B cell (primary cell): ENCODE measurements at regions not wholly inside any gene's neighbourhood (a gene's known extent, or its start where the extent isn't known, plus 50 kb on each side); places are given as distances from the start of the nearest gene placed in this dataset.

Experiments
- ATAC-seq: fragments of 200-7000 bp; cut with Tn5 transposase; one replicate; pipeline ENCODE4 v1.10.0; 2021; ENCODE audit warnings: low read depth, mild to moderate bottlenecking, moderate number of reproducible peaks, moderate library complexity
- CTCF ChIA-PET: fragments of 350-600 bp; sonication (Branson Sonifier 250); formaldehyde crosslinking; loops from one replicate; lab custom pipeline; 2021; ENCODE audit warnings: antibody characterized with exemption, inconsistent platforms; lab: Charles Lee
- POLR2A ChIA-PET: fragments of 350-600 bp; sonication (Branson Sonifier 250); formaldehyde crosslinking; loops from one replicate; lab custom pipeline; 2021; ENCODE audit warnings: antibody characterized with exemption; lab: Charles Lee
- DNase-seq: peaks from one replicate; pipeline ENCODE4 v3.0.0; 2013
- H2AFZ ChIP-seq: 2 replicates; pipeline ENCODE4 v1.6.1; 2012; ENCODE audit warnings: mild to moderate bottlenecking, low read depth, low read length; ENCODE audit not compliant: insufficient read depth, poor library complexity, severe bottlenecking
- H3K27ac ChIP-seq, 2 donors: 1 replicate in 1 of 2; 2 replicates in 1 of 2; pipeline ENCODE4 v1.5.1; 2012 to 2013; ENCODE audit warnings: low read length in 2 of 2, mild to moderate bottlenecking in 2 of 2, moderate library complexity in 1 of 2
- H3K27me3 ChIP-seq, 4 experiments: fragments of 200-600 bp in 1 of 4; sonication (generic) in 1 of 4; replicated peaks in 1 of 4; 1 replicate in 2 of 4; 2 replicates in 2 of 4; pipeline versions ENCODE4 v1.6.1 to v1.7.0; 2013 to 2016; ENCODE audit warnings: low read length in 3 of 4, mild to moderate bottlenecking in 2 of 4, mixed read lengths in 1 of 4, moderate library complexity in 1 of 4; ENCODE audit not compliant: insufficient read depth in 4 of 4, control insufficient read depth in 3 of 4; ENCODE audit errors: control extremely low read depth in 1 of 4
- H3K36me3 ChIP-seq, 2 experiments: replicated peaks in 1 of 2; 1 replicate in 1 of 2; 2 replicates in 1 of 2; pipeline versions ENCODE4 v1.6.1 to v1.7.1; 2013; ENCODE audit warnings: low read length in 1 of 2; ENCODE audit not compliant: insufficient read depth in 2 of 2, control insufficient read depth in 1 of 2; ENCODE audit errors: control extremely low read depth in 1 of 2, extremely low read depth in 1 of 2
- H3K4me1 ChIP-seq, 2 donors: fragments of 200-600 bp in 1 of 2; sonication (generic) in 1 of 2; 1 replicate in 1 of 2; 2 replicates in 1 of 2; pipeline versions ENCODE4 v1.5.1 to v1.6.1; 2013 to 2017; ENCODE audit warnings: low read length in 2 of 2; ENCODE audit not compliant: control insufficient read depth in 2 of 2, insufficient read depth in 2 of 2
- H3K4me2 ChIP-seq: replicated peaks from 2 replicates; pipeline ENCODE3; 2012; ENCODE audit warnings: mild to moderate bottlenecking, low read depth, low read length; ENCODE audit not compliant: poor library complexity, severe bottlenecking
- H3K4me3 ChIP-seq, 5 experiments: fragments of 200-600 bp in 1 of 5; sonication (generic) in 1 of 5; 1 replicate in 3 of 5; 2 replicates in 2 of 5; pipeline versions ENCODE4 v1.5.1 to v1.7.0; 2011 to 2016; ENCODE audit warnings: low read length in 4 of 5, mild to moderate bottlenecking in 4 of 5, low read depth in 2 of 5, control low read depth in 1 of 5, moderate library complexity in 1 of 5; ENCODE audit not compliant: insufficient read depth in 1 of 5; ENCODE audit errors: control extremely low read depth in 1 of 5, extremely low read depth in 1 of 5
- H3K79me2 ChIP-seq: fragments of 200-600 bp; sonication (generic); one replicate; pipeline ENCODE4 v1.6.0; 2016; ENCODE audit warnings: low read length; ENCODE audit not compliant: control insufficient read depth, insufficient read depth
- H3K9ac ChIP-seq: fragments of 200-600 bp; sonication (generic); 2 replicates; pipeline ENCODE4 v1.6.1; 2017; ENCODE audit warnings: mild to moderate bottlenecking, low read length, moderate library complexity
- H3K9me3 ChIP-seq, 3 donors: one replicate each; pipeline versions ENCODE4 v1.6.1 to v1.7.1; 2013; ENCODE audit warnings: low read length in 2 of 3; ENCODE audit not compliant: control insufficient read depth in 2 of 3, insufficient read depth in 1 of 3; ENCODE audit errors: control extremely low read depth in 1 of 3
- H4K20me1 ChIP-seq: 2 replicates; pipeline ENCODE4 v1.6.0; 2012; ENCODE audit warnings: mild to moderate bottlenecking, low read length; ENCODE audit not compliant: insufficient read depth, control insufficient read depth, poor library complexity, severe bottlenecking
- H3K27ac Mint-ChIP-seq: one replicate; pipeline ENCODE4 v1.8.0; 2021; ENCODE audit warnings: mixed read lengths
- H3K27me3 Mint-ChIP-seq: one replicate; pipeline ENCODE4 v1.8.0; 2021; ENCODE audit warnings: mixed read lengths
- H3K4me1 Mint-ChIP-seq: one replicate; pipeline ENCODE4 v1.8.0; 2021; ENCODE audit warnings: mixed read lengths
- H3K4me3 Mint-ChIP-seq: one replicate; pipeline ENCODE4 v1.8.0; 2021; ENCODE audit warnings: mixed read lengths
- H3K9me3 Mint-ChIP-seq: one replicate; pipeline ENCODE4 v1.8.0; 2022; ENCODE audit warnings: mixed read lengths; ENCODE audit not compliant: insufficient read depth
- CTCF ChIP-seq: fragments of 200-600 bp; IDR thresholded peaks from one replicate; pipeline ENCODE4 v1.8.0; 2022; ENCODE audit warnings: antibody characterized with exemption, mild to moderate bottlenecking
- EZH2 ChIP-seq: IDR thresholded peaks from 2 replicates; pipeline ENCODE4 v1.6.1; 2012; ENCODE audit warnings: borderline replicate concordance, low read depth, mild to moderate bottlenecking, moderate library complexity, low read length; ENCODE audit not compliant: insufficient read depth, poor library complexity, severe bottlenecking
- WGBS: methylation state at CpG from one replicate; pipeline ENCODE4 v1.1.5; 2013; ENCODE audit warnings: missing lambda C conversion rate; ENCODE audit not compliant: insufficient coverage; 5-methylcytosine and 5-hydroxymethylcytosine counted together
- intact Hi-C: fragments of 100-400 bp; cut with micrococcal nuclease; formaldehyde crosslinking; loops from one replicate; pipeline ENCODE4 v1.10.0; 2022

GRCh38 chr12:60114169-60114568 lies 518.3 kb downstream of the SLC16A7 start:
- POLR2A ChIA-PET: no interaction called here
- CTCF ChIA-PET: no interaction called here
- H3K9me3 Mint-ChIP-seq: peaks cover 2% of the 10 kb centered on the region
- Histone ChIP-seq H3K9ac (no peak overlapping the region), H3K9me3 (no peaks in the 10 kb centered on the region), H3K27ac (no peak overlapping the region), H3K4me1 (no peaks in the 10 kb centered on the region), H3K27me3 (no peaks in the 10 kb centered on the region), H3K4me3 (no peak overlapping the region), H3K36me3 (no peaks in the 10 kb centered on the region), H4K20me1 (no peaks in the 10 kb centered on the region), H3K79me2 (no peaks in the 10 kb centered on the region), H2AFZ (no peak overlapping the region), H3K4me2 (no peak overlapping the region)
- TF ChIP-seq CTCF (no peak), EZH2 (no peak)
- no peaks in the 10 kb centered on the region for H3K4me1 Mint-ChIP-seq
- H3K27me3 Mint-ChIP-seq: no peaks in the 10 kb centered on the region
- ATAC-seq (no peak), DNase-seq (no peak)
- no peak overlapping the region for H3K27ac Mint-ChIP-seq
- no peak overlapping the region for H3K4me3 Mint-ChIP-seq
- intact Hi-C loops: no loop called here
- no CpG with 5 or more reads among the region's 1 CpG for WGBS

- Histone ChIP-seq H3K27ac (no peak overlapping the region), H3K79me2 (no peaks in the 10 kb centered on the region), H3K4me1 (no peaks in the 10 kb centered on the region), H3K4me3 (no peak overlapping the region), H3K4me2 (no peak overlapping the region), H4K20me1 (no peaks in the 10 kb centered on the region), H3K9me3 (no peaks in the 10 kb centered on the region), H3K9ac (no peak overlapping the region), H3K27me3 (no peaks in the 10 kb centered on the region), H3K36me3 (no peaks in the 10 kb centered on the region), H2AFZ (no peak overlapping the region)
- Mint-ChIP-seq H3K4me3 (no peak overlapping the region), H3K9me3 (peaks cover 2% of the 10 kb centered on the region), H3K4me1 (no peaks in the 10 kb centered on the region), H3K27ac (no peak overlapping the region), H3K27me3 (no peaks in the 10 kb centered on the region)
- TF ChIP-seq EZH2: no peak
- TF ChIP-seq CTCF: no peak
- intact Hi-C loops: no loop called here
- ChIA-PET POLR2A (no interaction called here), CTCF (no interaction called here)
- 42% methylated on average over 2 of the region's 2 CpGs for WGBS
- no peak for DNase-seq
- no peak for ATAC-seq
Observed at GRCh38 chr12:60119327-60119726, 523.5 kb downstream of the SLC16A7 start.
